ENCODE measurements at regions not wholly inside any gene's neighbourhood (a gene's known extent, or its start where the extent isn't known, plus 50 kb on each side); places are given as distances from the start of the nearest gene placed in this dataset.
"Not testable (repeated sequence)": the region's sequence is repeated elsewhere in the genome, so short reads cannot be mapped to it uniquely, and the experiment has no call there.

DNA sequence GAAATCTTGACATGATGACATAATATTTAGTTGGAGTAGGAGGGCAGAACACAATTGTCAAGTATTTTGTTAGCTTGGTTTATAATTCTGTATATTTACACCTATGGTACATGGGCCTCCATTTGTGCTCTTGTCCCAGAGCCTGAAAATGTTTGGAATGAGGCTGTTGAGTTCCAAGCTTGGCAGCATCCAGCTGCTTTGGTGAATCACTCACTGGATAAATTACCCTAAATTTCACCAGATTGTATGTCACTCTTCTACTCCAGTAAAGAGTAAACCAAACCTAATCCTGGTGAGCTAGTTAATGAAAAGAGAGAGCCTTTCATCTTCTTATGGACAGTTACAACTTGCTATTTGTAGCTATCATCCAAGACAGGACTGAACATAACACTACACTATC is 928.7 kb downstream of the DIPK2A start:
- TF ChIP-seq, protein P1, sequence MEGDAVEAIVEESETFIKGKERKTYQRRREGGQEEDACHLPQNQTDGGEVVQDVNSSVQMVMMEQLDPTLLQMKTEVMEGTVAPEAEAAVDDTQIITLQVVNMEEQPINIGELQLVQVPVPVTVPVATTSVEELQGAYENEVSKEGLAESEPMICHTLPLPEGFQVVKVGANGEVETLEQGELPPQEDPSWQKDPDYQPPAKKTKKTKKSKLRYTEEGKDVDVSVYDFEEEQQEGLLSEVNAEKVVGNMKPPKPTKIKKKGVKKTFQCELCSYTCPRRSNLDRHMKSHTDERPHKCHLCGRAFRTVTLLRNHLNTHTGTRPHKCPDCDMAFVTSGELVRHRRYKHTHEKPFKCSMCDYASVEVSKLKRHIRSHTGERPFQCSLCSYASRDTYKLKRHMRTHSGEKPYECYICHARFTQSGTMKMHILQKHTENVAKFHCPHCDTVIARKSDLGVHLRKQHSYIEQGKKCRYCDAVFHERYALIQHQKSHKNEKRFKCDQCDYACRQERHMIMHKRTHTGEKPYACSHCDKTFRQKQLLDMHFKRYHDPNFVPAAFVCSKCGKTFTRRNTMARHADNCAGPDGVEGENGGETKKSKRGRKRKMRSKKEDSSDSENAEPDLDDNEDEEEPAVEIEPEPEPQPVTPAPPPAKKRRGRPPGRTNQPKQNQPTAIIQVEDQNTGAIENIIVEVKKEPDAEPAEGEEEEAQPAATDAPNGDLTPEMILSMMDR (conservative IDR thresholded peaks at IDR 0.05; ENCODE audit: low read length): no peak
- DNase-seq (ENCODE audit: low read depth): peak; percentile 0
- H3K4me3 ChIP-seq (ENCODE audit: low read length): no peak overlapping the region

DNA sequence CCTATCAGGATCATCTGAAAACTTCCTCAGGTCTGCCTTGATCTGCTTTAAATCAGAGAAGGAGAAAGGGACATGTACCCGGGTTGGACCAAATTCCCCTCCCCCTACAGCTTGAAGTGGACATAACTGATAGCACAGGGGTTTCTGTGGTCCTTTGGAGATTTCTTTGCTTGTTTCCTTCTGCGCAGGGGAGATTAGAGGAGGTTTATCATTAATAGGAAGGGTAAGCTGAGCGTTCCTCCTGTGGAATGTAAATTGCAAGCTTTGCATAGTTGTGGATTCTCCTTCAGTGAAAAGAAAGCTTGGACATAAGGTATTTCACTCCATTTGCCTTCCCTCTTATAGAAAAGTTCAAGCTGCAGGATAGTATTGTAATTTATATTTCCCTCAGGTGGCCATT is 936.0 kb downstream of the DIPK2A start:
- not testable (repeated sequence) for H3K4me3 ChIP-seq (ENCODE audit: low read length); DNase-seq (ENCODE audit: low read depth)

- no peak overlapping the region for H3K4me3 ChIP-seq (ENCODE audit: low read length)
- TF ChIP-seq, protein P1 (conservative IDR thresholded peaks at IDR 0.05; ENCODE audit: low read length): no peak
- no peak for DNase-seq (ENCODE audit: low read depth)
These were observed 941.3 kb downstream of the DIPK2A start for GRCh38 chr3:144912968-144913367.

- no peak overlapping the region for H3K4me3 ChIP-seq (ENCODE audit: low read length)
- TF ChIP-seq, protein P1 (conservative IDR thresholded peaks at IDR 0.05; ENCODE audit: low read length): no peak
- no peak for DNase-seq (ENCODE audit: low read depth)
These were observed 943.6 kb downstream of the DIPK2A start for GRCh38 chr3:144915202-144915601.

DNA sequence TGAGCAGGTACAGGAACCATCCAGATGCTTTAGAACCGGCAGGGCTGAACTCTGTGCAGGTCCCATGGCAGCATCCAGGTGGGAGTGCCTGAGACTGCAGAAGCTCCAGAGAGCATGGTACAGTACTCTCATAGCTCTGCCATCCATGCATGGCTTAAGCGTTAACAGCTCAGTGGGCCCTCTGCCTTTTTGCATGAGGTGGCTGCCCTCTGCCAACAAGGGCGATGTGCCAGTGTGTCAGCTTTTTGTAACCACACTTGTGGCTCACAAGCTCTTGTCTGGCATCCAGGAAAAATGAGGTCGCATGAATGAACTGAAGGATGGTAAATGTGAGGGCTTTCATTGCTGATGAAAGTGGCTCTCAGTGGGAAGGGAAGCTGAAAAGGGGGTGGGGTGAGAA is 950.1 kb downstream of the DIPK2A start:
- no peak for DNase-seq (ENCODE audit: low read depth)
- no peak overlapping the region for H3K4me3 ChIP-seq (ENCODE audit: low read length)
- TF ChIP-seq, protein P1 (conservative IDR thresholded peaks at IDR 0.05; ENCODE audit: low read length): no peak

GRCh38 chr3:144923046-144923775 is 951.6 kb downstream of the DIPK2A start:
- no peak for DNase-seq (ENCODE audit: low read depth)
- TF ChIP-seq, protein P1 (conservative IDR thresholded peaks at IDR 0.05; ENCODE audit: low read length): no peak
- H3K4me3 ChIP-seq (ENCODE audit: low read length): no peak overlapping the region

DNA sequence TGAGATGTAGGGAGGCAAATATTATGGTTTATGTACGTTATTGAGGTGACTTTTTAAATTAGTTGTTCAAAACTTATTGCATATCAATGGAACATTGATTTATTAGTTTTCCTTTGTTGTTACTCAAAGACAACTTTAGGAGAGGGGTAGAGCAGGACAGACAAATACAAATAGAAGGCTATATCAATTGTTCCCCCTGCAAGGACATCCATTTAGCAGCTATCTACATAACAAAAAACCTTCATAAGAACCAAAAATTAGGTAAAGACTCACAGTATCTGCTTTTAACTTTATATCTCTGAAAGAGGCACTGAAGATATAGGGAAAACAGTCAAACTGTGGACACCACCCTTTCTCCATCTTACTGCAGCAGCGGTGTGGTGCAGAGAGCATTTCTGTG is 958.8 kb downstream of the DIPK2A start:
- DNase-seq (ENCODE audit: low read depth): no peak
- TF ChIP-seq, protein P1 (conservative IDR thresholded peaks at IDR 0.05; ENCODE audit: low read length): no peak
- H3K4me3 ChIP-seq (ENCODE audit: low read length): no peak overlapping the region
